ENCODE measurements at regions not wholly inside any gene's neighbourhood (a gene's known extent, or its start where the extent isn't known, plus 50 kb on each side); places are given as distances from the start of the nearest gene placed in this dataset.

DNA sequence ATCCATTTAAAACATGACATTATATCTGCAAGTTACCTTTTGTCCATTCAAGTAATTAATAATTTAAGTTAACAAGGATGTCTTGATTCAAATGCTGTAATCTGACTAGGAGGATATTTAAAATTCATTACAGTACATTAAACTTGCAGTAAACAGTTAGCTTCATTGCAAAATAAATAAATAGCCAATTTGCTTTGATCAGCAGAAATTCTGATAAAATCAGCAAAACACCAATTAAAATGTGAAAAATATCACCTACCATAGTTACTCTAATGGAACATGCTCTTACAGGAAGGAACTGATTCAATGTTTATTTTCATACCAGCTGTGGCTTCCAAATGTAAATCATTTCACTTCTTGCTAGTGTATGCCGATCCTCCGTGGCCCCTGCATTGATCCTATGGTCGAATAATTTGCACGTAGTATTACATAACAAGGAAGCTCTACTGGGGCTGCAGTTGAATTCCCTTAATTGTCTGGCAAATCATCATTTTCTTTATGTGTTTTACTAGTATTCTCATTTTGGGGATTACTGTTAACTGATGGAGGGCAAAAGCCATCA is 150.7 kb downstream of the FOXB1 start:
- TF ChIP-seq, protein P1, sequence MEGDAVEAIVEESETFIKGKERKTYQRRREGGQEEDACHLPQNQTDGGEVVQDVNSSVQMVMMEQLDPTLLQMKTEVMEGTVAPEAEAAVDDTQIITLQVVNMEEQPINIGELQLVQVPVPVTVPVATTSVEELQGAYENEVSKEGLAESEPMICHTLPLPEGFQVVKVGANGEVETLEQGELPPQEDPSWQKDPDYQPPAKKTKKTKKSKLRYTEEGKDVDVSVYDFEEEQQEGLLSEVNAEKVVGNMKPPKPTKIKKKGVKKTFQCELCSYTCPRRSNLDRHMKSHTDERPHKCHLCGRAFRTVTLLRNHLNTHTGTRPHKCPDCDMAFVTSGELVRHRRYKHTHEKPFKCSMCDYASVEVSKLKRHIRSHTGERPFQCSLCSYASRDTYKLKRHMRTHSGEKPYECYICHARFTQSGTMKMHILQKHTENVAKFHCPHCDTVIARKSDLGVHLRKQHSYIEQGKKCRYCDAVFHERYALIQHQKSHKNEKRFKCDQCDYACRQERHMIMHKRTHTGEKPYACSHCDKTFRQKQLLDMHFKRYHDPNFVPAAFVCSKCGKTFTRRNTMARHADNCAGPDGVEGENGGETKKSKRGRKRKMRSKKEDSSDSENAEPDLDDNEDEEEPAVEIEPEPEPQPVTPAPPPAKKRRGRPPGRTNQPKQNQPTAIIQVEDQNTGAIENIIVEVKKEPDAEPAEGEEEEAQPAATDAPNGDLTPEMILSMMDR (IDR thresholded peaks at IDR 0.05): no peak
- Histone ChIP-seq H3K4me3 (ENCODE audit: low read depth, low read length) (no peak overlapping the region), H2AFZ (no peak overlapping the region), H3K27me3 (ENCODE audit: control insufficient read depth, insufficient read depth, low read length) (no peaks in the 10 kb centered on the region), H3K9me3 (ENCODE audit: control insufficient read depth, low read length) (no peaks in the 10 kb centered on the region), H3K27ac (no peak overlapping the region), H3K36me3 (ENCODE audit: control insufficient read depth, insufficient read depth, low read length) (no peaks in the 10 kb centered on the region), H3K9ac (no peak overlapping the region), H3K79me2 (no peaks in the 10 kb centered on the region), H3K4me2 (ENCODE audit: low read length) (no peak overlapping the region), H3K4me1 (no peaks in the 10 kb centered on the region)

DNA sequence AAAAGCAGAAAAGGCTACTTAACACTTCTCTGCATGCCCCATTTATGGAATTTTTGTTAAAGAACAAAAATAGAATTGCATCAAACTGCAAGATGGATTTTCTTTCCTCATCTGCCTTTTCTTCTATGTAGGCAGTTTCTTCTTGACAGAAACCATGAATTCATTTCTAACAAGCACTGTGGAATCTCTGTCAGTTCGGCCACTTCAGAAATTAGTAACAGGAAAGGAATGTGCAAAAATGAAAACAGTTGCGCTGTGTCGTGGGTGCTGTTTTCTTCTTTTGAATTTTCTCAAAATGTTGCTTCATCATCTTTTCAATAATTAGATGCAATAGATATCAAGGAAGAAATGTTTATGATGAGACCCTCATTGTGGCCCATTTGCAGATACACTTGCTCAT is 151.6 kb downstream of the FOXB1 start:
- TF ChIP-seq, protein P1 (IDR thresholded peaks at IDR 0.05): no peak
- H3K27me3 ChIP-seq (ENCODE audit: control insufficient read depth, insufficient read depth, low read length): no peaks in the 10 kb centered on the region
- H3K9me3 ChIP-seq (ENCODE audit: control insufficient read depth, low read length): no peaks in the 10 kb centered on the region
- no peaks in the 10 kb centered on the region for H3K79me2 ChIP-seq
- no peak overlapping the region for H3K27ac ChIP-seq
- no peaks in the 10 kb centered on the region for H3K4me1 ChIP-seq
- no peaks in the 10 kb centered on the region for H3K36me3 ChIP-seq (ENCODE audit: control insufficient read depth, insufficient read depth, low read length)
- H3K4me2 ChIP-seq (ENCODE audit: low read length): no peak overlapping the region
- no peak overlapping the region for H3K9ac ChIP-seq
- H3K4me3 ChIP-seq (ENCODE audit: low read depth, low read length): no peak overlapping the region
- H2AFZ ChIP-seq: no peak overlapping the region

DNA sequence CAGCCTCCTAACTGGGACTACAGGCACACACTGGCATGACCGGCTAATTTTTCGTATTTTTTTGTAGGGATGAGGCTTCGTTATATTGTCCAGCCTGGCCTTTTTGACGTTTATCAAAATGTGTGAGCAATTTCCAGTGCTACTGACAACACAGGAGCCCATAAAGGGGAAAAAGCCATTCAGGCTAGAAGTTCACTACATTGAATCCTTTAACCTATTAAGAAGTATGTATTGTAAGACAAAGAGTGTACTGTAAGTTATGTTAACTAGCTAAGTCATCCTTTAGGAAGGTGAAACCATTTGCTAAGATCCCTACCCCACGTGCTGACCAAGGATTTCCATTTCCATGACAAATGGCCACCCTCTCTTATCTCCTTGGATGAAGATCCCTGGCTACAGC is 156.8 kb downstream of the FOXB1 start:
- no peaks in the 10 kb centered on the region for H3K27me3 ChIP-seq (ENCODE audit: control insufficient read depth, insufficient read depth, low read length)
- no peak overlapping the region for H3K4me2 ChIP-seq (ENCODE audit: low read length)
- no peak overlapping the region for H3K9ac ChIP-seq
- H3K4me3 ChIP-seq (ENCODE audit: low read depth, low read length): no peak overlapping the region
- H3K27ac ChIP-seq: no peak overlapping the region
- no peak overlapping the region for H2AFZ ChIP-seq
- H3K9me3 ChIP-seq (ENCODE audit: control insufficient read depth, low read length): no peaks in the 10 kb centered on the region
- H3K79me2 ChIP-seq: no peaks in the 10 kb centered on the region
- H3K4me1 ChIP-seq: no peaks in the 10 kb centered on the region
- no peaks in the 10 kb centered on the region for H3K36me3 ChIP-seq (ENCODE audit: control insufficient read depth, insufficient read depth, low read length)
- TF ChIP-seq, protein P1 (IDR thresholded peaks at IDR 0.05): no peak

DNA sequence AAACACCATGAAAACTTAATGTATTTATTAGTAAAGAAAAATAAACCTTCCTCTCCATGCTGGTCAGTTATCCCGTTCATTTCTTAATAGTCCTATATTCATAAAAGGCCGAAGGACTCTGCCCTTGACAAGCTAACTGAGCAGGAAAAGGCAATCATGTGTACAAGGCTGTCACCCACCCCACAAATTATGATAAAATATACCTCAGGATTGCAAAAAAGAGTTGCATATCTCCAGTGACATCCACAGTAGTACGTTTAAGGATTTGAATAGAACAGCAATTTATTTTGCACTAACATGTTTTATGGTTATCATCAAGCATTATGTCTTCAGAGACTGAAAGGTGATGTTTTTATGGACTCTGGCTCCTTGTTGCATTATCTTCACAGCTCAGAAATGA is 157.6 kb downstream of the FOXB1 start:
- Histone ChIP-seq H3K4me2 (ENCODE audit: low read length) (no peak overlapping the region), H3K79me2 (no peaks in the 10 kb centered on the region), H3K36me3 (ENCODE audit: control insufficient read depth, insufficient read depth, low read length) (no peaks in the 10 kb centered on the region), H3K4me3 (ENCODE audit: low read depth, low read length) (no peak overlapping the region), H3K27me3 (ENCODE audit: control insufficient read depth, insufficient read depth, low read length) (no peaks in the 10 kb centered on the region), H3K9me3 (ENCODE audit: control insufficient read depth, low read length) (no peaks in the 10 kb centered on the region), H3K9ac (no peak overlapping the region), H3K27ac (no peak overlapping the region), H2AFZ (no peak overlapping the region), H3K4me1 (no peaks in the 10 kb centered on the region)
- TF ChIP-seq, protein P1 (IDR thresholded peaks at IDR 0.05): no peak

DNA sequence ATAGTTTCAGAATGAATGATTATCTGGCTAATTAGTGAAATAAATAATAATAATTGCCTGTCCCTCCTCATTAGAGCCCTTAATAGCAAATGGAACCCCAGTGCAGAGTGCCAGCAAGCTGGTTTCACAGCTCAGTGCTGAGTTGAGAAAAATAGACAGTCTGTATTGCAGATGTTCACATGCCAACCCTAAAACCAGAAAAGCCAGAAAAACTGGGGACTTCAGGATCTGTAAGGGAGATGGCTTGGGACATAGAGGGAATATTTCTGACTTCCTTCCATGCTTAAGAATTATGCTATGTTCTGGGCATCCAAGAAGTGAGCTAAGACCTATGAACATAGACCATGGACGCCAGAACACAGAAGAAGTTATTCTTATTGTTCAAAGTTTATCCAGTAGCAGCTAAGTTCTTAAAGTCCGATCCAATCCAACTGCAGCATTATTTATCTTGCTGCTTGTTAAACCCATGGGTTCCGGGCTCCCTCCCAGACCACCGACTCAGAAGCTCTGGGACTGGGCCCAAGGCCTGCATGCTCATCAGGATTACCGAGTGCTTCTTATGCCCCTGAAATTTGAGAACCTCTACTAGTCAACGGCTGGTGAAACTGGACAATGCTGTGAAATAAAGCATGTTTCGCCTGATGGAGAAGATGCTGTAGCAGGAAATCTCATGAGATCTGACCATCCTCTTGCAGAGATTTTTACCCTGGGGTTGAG is 158.3 kb downstream of the FOXB1 start:
- Histone ChIP-seq H3K36me3 (ENCODE audit: control insufficient read depth, insufficient read depth, low read length) (no peaks in the 10 kb centered on the region), H3K9me3 (ENCODE audit: control insufficient read depth, low read length) (no peaks in the 10 kb centered on the region), H3K4me1 (no peaks in the 10 kb centered on the region), H3K79me2 (no peaks in the 10 kb centered on the region), H3K27ac (no peak overlapping the region), H2AFZ (no peak overlapping the region), H3K27me3 (ENCODE audit: control insufficient read depth, insufficient read depth, low read length) (no peaks in the 10 kb centered on the region), H3K4me2 (ENCODE audit: low read length) (no peak overlapping the region), H3K4me3 (ENCODE audit: low read depth, low read length) (no peak overlapping the region), H3K9ac (no peak overlapping the region)
- TF ChIP-seq, protein P1 (IDR thresholded peaks at IDR 0.05): no peak

All from parathyroid adenoma (tissue), 2 donors.